Right lobe of liver (tissue), 6 donors: ENCODE measurements at regions not wholly inside any gene's neighbourhood (a gene's known extent, or its start where the extent isn't known, plus 50 kb on each side); places are given as distances from the start of the nearest gene placed in this dataset.

ENCODE experiments used
- ATAC-seq, 4 donors: fragments of 200-7000 bp; cut with Tn5 transposase; one replicate each; pipeline ENCODE4 v1.9.1; 2020; ENCODE audit warnings: mild to moderate bottlenecking in 4 of 4, moderate library complexity in 4 of 4
- DNase-seq, 3 donors: peaks; one replicate each; pipeline ENCODE4 v3.0.0-alpha.2; 2020
- H3K27ac ChIP-seq, 3 donors: fragments of 200-600 bp; one replicate each; pipeline ENCODE4 v1.8.0; 2022
- H3K27me3 ChIP-seq, 2 donors: fragments of 200-600 bp; one replicate each; pipeline ENCODE4 v1.8.0; 2022
- H3K36me3 ChIP-seq, 4 donors: fragments of 200-600 bp; sonication (generic) in 1 of 4; one replicate each; pipeline versions ENCODE4 v1.5.1 to v1.8.0; 2017 to 2022; ENCODE audit warnings: control low read depth in 1 of 4
- H3K4me1 ChIP-seq, 4 donors: fragments of 200-600 bp; sonication (generic) in 1 of 4; one replicate each; pipeline versions ENCODE4 v1.5.1 to v1.8.0; 2017 to 2022; ENCODE audit warnings: control low read depth in 1 of 4
- H3K4me3 ChIP-seq, 3 donors: fragments of 200-600 bp; one replicate each; pipeline ENCODE4 v1.8.0; 2022
- H3K9me3 ChIP-seq, 4 donors: fragments of 200-600 bp; sonication (generic) in 1 of 4; one replicate each; pipeline versions ENCODE4 v1.5.1 to v1.8.0; 2017 to 2022; ENCODE audit warnings: control low read depth in 1 of 4
- CTCF ChIP-seq, 4 donors: fragments of 200-600 bp in 3 of 4; fragments of 450-650 bp in 1 of 4; IDR thresholded peaks; one replicate each; pipeline versions ENCODE4 v1.5.1 to v1.8.0; 2016 to 2022; ENCODE audit warnings: antibody characterized with exemption in 4 of 4, mild to moderate bottlenecking in 2 of 4
- POLR2A ChIP-seq: fragments of 450-650 bp; IDR thresholded peaks from one replicate; pipeline ENCODE4 v1.6.1; 2017; ENCODE audit warnings: antibody characterized with exemption, mild to moderate bottlenecking
- WGBS: methylation state at CpG from one replicate; pipeline ENCODE4 v1.1.6; 2018; ENCODE audit warnings: low coverage, low lambda C conversion rate; ENCODE audit not compliant: insufficient coverage; ENCODE audit errors: missing lambda C conversion rate; 5-methylcytosine and 5-hydroxymethylcytosine counted together
- intact Hi-C, 2 donors: fragments of 100-400 bp; cut with DNase I; formaldehyde crosslinking; loops; one replicate each; pipeline versions ENCODE4 v1.11.2 to v1.14.1; 2022
- donor health status: DM: no; HTN: yes; CAD: no.
- donor health status: DM: no; HTN: no; CAD: no.
- donor health status: DM: no; HTN: no; CAD: no.
- donor health status: DM: no; HTN: yes; CAD: no.
- donor health status: DM: no; HTN: yes; CAD: no.

GRCh38 chr3:170727754-170728153 is 141.9 kb upstream of the SLC7A14 start:
- H3K36me3 ChIP-seq, result no peaks in the 10 kb centered on the region
- DNase-seq (no peak), ATAC-seq (no peak)
- no peak overlapping the region for H3K27ac ChIP-seq
- no peaks in the 10 kb centered on the region for H3K9me3 ChIP-seq
- WGBS, result 79% methylated on average over 3 of the region's 3 CpGs
- peaks cover 0 to 4% (median 0%) of the 10 kb centered on the region in 4 donors for H3K4me1 ChIP-seq
- intact Hi-C loops, result no loop called here
- TF ChIP-seq CTCF (IDR thresholded peaks at IDR 0.05), result no peak
- no peak for TF ChIP-seq POLR2A
- H3K27me3 ChIP-seq, result no peaks in the 10 kb centered on the region
- H3K4me3 ChIP-seq, result no peak overlapping the region

DNA sequence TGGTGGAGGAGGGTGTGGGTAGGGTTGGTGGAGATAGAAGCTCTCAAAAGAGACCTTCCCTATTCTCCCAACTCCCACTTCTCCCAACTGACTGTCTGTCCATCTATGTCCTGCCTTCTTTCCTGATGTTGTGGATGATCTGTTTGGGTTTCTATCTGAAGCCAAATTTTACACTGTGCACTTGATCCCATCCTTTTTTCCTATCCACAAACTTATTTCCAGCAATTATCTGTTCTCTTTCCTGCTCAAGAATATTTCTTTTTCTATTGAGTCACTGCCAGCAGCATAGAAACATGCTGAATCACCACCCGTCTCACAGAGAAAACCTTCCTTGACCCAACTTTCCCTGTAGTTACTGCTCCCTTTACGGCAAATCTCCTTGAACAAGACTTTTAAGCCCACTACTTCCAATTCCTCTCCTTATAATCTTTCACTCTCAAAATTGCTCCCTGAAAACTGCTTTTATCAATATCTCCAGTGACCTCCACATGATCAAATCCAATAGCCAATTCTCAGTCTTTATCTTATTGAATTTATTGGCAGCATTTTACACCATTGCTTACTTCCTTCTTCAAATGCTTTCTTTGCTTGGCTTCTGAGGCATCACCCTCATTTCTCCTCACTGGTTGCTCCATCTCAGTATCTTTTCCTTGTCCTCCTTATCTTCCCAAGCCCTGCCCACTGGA is 141.2 kb upstream of the SLC7A14 start:
- WGBS, result 38% methylated on average over 2 of the region's 2 CpGs
- ATAC-seq, result no peak

DNA sequence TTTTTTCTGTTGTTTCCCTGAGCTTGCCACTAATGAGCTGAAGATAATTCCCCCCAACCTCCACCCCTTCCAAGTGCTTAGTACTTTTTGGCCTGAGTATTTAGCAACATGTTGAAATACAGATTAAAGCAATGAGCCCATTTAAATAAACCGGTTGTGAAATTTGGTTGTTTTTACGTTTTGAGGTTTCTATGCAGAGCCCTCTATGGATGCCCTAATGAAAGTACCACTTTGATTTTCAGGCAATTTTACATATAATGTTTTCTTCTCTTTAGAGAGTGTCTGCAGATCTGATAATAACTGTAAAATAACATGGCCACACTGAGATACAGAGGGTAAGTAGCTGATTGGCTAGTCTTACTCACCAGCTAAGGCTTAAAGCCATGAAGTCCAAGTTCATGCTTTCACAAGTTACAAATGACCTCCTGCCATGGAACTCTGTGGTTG is 139.4 kb upstream of the SLC7A14 start:
- 24% methylated on average over 2 of the region's 2 CpGs for WGBS

More for the DNA sequence above, 141.2 kb upstream of the SLC7A14 start:
- no peaks in the 10 kb centered on the region for H3K27me3 ChIP-seq
- H3K4me1 ChIP-seq, result peaks cover 0 to 4% (median 0%) of the 10 kb centered on the region in 4 donors
- no peak overlapping the region for H3K27ac ChIP-seq
- H3K9me3 ChIP-seq, result no peaks in the 10 kb centered on the region
- no peak for TF ChIP-seq CTCF (IDR thresholded peaks at IDR 0.05)
- no peak for TF ChIP-seq POLR2A
- H3K4me3 ChIP-seq, result no peak overlapping the region
- DNase-seq, result no peak
- intact Hi-C loops, result no loop called here
- no peaks in the 10 kb centered on the region for H3K36me3 ChIP-seq

DNA sequence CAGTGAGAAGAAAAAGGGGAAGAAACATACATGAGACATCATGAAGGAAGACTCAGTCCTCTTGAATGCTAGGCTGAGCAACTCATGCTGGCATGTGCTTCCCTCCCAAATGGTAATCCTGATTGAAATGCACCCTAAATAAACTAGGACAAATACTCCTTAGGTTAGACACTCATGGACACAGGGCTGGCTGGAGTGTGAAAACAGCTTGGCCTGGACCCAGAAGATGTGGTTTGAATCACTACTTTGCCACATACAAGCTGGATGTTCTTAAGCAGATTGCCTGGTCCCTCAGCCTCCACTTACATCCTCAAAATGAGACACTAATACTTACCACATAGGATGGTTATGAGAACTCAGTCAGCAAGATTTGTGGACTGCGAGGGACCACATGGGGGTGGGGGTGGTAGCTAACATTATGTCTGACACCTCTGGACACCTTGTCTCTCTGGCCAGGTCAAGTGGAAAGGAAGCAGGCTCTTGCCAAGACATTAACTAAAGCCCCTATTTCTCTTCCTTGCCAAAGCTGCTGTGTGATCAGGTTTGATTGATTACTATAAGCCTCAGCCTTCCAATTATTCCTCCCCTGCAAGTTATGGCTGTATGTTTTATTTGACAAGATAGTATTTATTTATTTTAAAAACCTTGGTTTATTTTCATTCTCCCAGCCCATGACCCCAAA is 138.9 kb upstream of the SLC7A14 start:
- DNase-seq, result no peak
- H3K4me1 ChIP-seq, result peaks cover 0 to 4% (median 0%) of the 10 kb centered on the region in 4 donors
- H3K4me3 ChIP-seq, result no peak overlapping the region
- no peaks in the 10 kb centered on the region for H3K36me3 ChIP-seq
- no peak for TF ChIP-seq POLR2A
- TF ChIP-seq CTCF (IDR thresholded peaks at IDR 0.05), result no peak
- WGBS, result no CpG with 5 or more reads among the region's 1 CpG
- no peaks in the 10 kb centered on the region for H3K27me3 ChIP-seq
- no peak for ATAC-seq
- no peak overlapping the region for H3K27ac ChIP-seq
- intact Hi-C loops, result no loop called here
- H3K9me3 ChIP-seq, result no peaks in the 10 kb centered on the region

More for the DNA sequence above, 139.4 kb upstream of the SLC7A14 start:
- Histone ChIP-seq H3K4me3 (no peak overlapping the region), H3K9me3 (no peaks in the 10 kb centered on the region), H3K27me3 (no peaks in the 10 kb centered on the region), H3K36me3 (no peaks in the 10 kb centered on the region), H3K27ac (no peak overlapping the region), H3K4me1 (peaks cover 0 to 4% (median 0%) of the 10 kb centered on the region in 4 donors)
- intact Hi-C loops, result no loop called here
- TF ChIP-seq POLR2A, result no peak
- peak in 1 of 4 donors; percentile 7 for TF ChIP-seq CTCF (IDR thresholded peaks at IDR 0.05)
- ATAC-seq (peak in 3 of 4 donors; percentile 31 to 54 (median 43)), DNase-seq (no peak)
